AG09309 (cell line): ENCODE measurements at regions not wholly inside any gene's neighbourhood (a gene's known extent, or its start where the extent isn't known, plus 50 kb on each side); places are given as distances from the start of the nearest gene placed in this dataset.

Experiments
- DNase-seq: peaks from one replicate; pipeline ENCODE4 v3.0.0-alpha.2; 2010; ENCODE audit warnings: low read depth
- H3K4me3 ChIP-seq: 2 replicates; pipeline ENCODE4 v1.5.1; 2011; ENCODE audit warnings: mild to moderate bottlenecking, low read depth, low read length, moderate library complexity; ENCODE audit not compliant: control insufficient read depth
- CTCF ChIP-seq: IDR thresholded peaks from 2 replicates; pipeline ENCODE4 v1.5.1; 2011; ENCODE audit warnings: mild to moderate bottlenecking, low read depth, low read length, inconsistent platforms; ENCODE audit not compliant: insufficient read depth, control insufficient read depth; ENCODE audit errors: missing control alignments

GRCh38 chr4:151830168-151830567 is 69.4 kb upstream of the GATB start:
- no peak overlapping the region for H3K4me3 ChIP-seq
- TF ChIP-seq CTCF = no peak
- DNase-seq = no peak

GRCh38 chr4:151829309-151829708 is 68.5 kb upstream of the GATB start:
- DNase-seq = no peak
- no peak for TF ChIP-seq CTCF
- no peak overlapping the region for H3K4me3 ChIP-seq

GRCh38 chr4:151824656-151825055 is 63.8 kb upstream of the GATB start:
- H3K4me3 ChIP-seq = no peak overlapping the region
- DNase-seq = no peak
- TF ChIP-seq CTCF = no peak

GRCh38 chr4:151822331-151822730 is 61.5 kb upstream of the GATB start:
- no peak overlapping the region for H3K4me3 ChIP-seq
- TF ChIP-seq CTCF = no peak
- no peak for DNase-seq

GRCh38 chr4:151820004-151820403 is 59.2 kb upstream of the GATB start:
- no peak for TF ChIP-seq CTCF
- no peak for DNase-seq
- H3K4me3 ChIP-seq = no peak overlapping the region

- DNase-seq = no peak
- H3K4me3 ChIP-seq = no peak overlapping the region
- no peak for TF ChIP-seq CTCF
Measured at GRCh38 chr4:151811403-151811802, 50.6 kb upstream of the GATB start.
